Karpas-422 (cell line): ENCODE measurements at regions not wholly inside any gene's neighbourhood (a gene's known extent, or its start where the extent isn't known, plus 50 kb on each side); places are given as distances from the start of the nearest gene placed in this dataset.

Experiments used
- DNase-seq: peaks from one replicate; pipeline ENCODE4 v3.0.0-alpha.2; 2015
- H2AFZ ChIP-seq: fragments of 200-600 bp; sonication (generic); 2 replicates; pipeline ENCODE4 v1.6.1; 2014; ENCODE audit warnings: antibody characterized with exemption, low read length, mixed read lengths
- H3K27ac ChIP-seq: fragments of 200-600 bp; sonication (generic); 2 replicates; pipeline ENCODE4 v1.5.1; 2014; ENCODE audit warnings: mild to moderate bottlenecking, low read length, moderate library complexity
- H3K27me3 ChIP-seq: fragments of 200-600 bp; sonication (generic); 2 replicates; pipeline ENCODE4 v1.6.1; 2014; ENCODE audit warnings: low read length, mixed read lengths
- H3K36me3 ChIP-seq: fragments of 200-600 bp; sonication (generic); 2 replicates; pipeline ENCODE4 v1.6.1; 2014; ENCODE audit warnings: low read length, mixed read lengths; ENCODE audit not compliant: insufficient read depth
- H3K4me1 ChIP-seq: fragments of 200-600 bp; sonication (generic); 2 replicates; pipeline ENCODE4 v1.6.1; 2014; ENCODE audit warnings: mild to moderate bottlenecking, low read length, mixed read lengths
- H3K4me2 ChIP-seq: fragments of 200-600 bp; sonication (generic); 2 replicates; pipeline ENCODE4 v1.6.1; 2014; ENCODE audit warnings: low read length, low read depth, mild to moderate bottlenecking; ENCODE audit not compliant: poor library complexity, severe bottlenecking
- H3K4me3 ChIP-seq: fragments of 200-600 bp; sonication (generic); 2 replicates; pipeline ENCODE4 v1.5.1; 2014; ENCODE audit warnings: mild to moderate bottlenecking, antibody characterized with exemption, low read length, mixed read lengths
- H3K79me2 ChIP-seq: fragments of 200-600 bp; sonication (generic); 2 replicates; pipeline ENCODE4 v1.6.1; 2014; ENCODE audit warnings: mild to moderate bottlenecking, low read length, mixed read lengths
- H3K9ac ChIP-seq: fragments of 200-600 bp; sonication (generic); 2 replicates; pipeline ENCODE4 v1.6.0; 2014; ENCODE audit warnings: low read length
- H3K9me2 ChIP-seq: fragments of 200-600 bp; sonication (generic), shearing (Covaris generic); replicated peaks from 2 replicates; pipeline ENCODE4 v1.6.0; 2014; ENCODE audit warnings: mild to moderate bottlenecking, low read length, moderate library complexity; ENCODE audit not compliant: insufficient read depth
- H3K9me3 ChIP-seq: fragments of 300-700, 200-600 bp; sonication (generic); 2 replicates; pipeline ENCODE4 v1.6.1; 2014; ENCODE audit warnings: low read length, mixed read lengths
- H4K20me1 ChIP-seq: fragments of 200-600 bp; sonication (generic); 2 replicates; pipeline ENCODE4 v1.6.1; 2014; ENCODE audit warnings: mild to moderate bottlenecking, antibody characterized with exemption, low read length, low read depth; ENCODE audit not compliant: insufficient read depth

- H3K9me3 ChIP-seq = no peaks in the 10 kb centered on the region
- no peak for DNase-seq
- H3K36me3 ChIP-seq = no peaks in the 10 kb centered on the region
- no peaks in the 10 kb centered on the region for H3K4me1 ChIP-seq
- H3K27me3 ChIP-seq = no peaks in the 10 kb centered on the region
- no peak overlapping the region for H3K9ac ChIP-seq
- no peak overlapping the region for H3K27ac ChIP-seq
- H3K4me2 ChIP-seq = no peak overlapping the region
- no peak overlapping the region for H2AFZ ChIP-seq
- no peaks in the 10 kb centered on the region for H4K20me1 ChIP-seq
- H3K79me2 ChIP-seq = no peaks in the 10 kb centered on the region
- H3K9me2 ChIP-seq = no peaks in the 10 kb centered on the region
- H3K4me3 ChIP-seq = no peak overlapping the region
Observed at GRCh38 chr3:43181202-43181821, 75.4 kb upstream of the POMGNT2 start.

- Histone ChIP-seq H3K4me3 (no peak overlapping the region), H3K9me3 (no peaks in the 10 kb centered on the region), H3K9me2 (no peaks in the 10 kb centered on the region), H4K20me1 (no peaks in the 10 kb centered on the region), H2AFZ (no peak overlapping the region), H3K9ac (no peak overlapping the region), H3K27ac (no peak overlapping the region), H3K4me1 (no peaks in the 10 kb centered on the region), H3K4me2 (no peak overlapping the region), H3K36me3 (no peaks in the 10 kb centered on the region), H3K79me2 (no peaks in the 10 kb centered on the region), H3K27me3 (no peaks in the 10 kb centered on the region)
- no peak for DNase-seq
Observed at GRCh38 chr3:43180694-43181093, 74.8 kb upstream of the POMGNT2 start.

GRCh38 chr3:43180027-43180426, 74.1 kb upstream of the POMGNT2 start:
- no peak for DNase-seq
- no peaks in the 10 kb centered on the region for H3K79me2 ChIP-seq
- H3K9ac ChIP-seq = no peak overlapping the region
- no peaks in the 10 kb centered on the region for H3K4me1 ChIP-seq
- no peak overlapping the region for H3K27ac ChIP-seq
- H3K27me3 ChIP-seq = no peaks in the 10 kb centered on the region
- no peaks in the 10 kb centered on the region for H4K20me1 ChIP-seq
- no peaks in the 10 kb centered on the region for H3K9me3 ChIP-seq
- no peaks in the 10 kb centered on the region for H3K36me3 ChIP-seq
- no peak overlapping the region for H2AFZ ChIP-seq
- no peak overlapping the region for H3K4me3 ChIP-seq
- H3K4me2 ChIP-seq = no peak overlapping the region
- no peaks in the 10 kb centered on the region for H3K9me2 ChIP-seq

GRCh38 chr3:43178891-43179366, 73.0 kb upstream of the POMGNT2 start:
- Histone ChIP-seq H3K9me2 (no peaks in the 10 kb centered on the region), H3K27me3 (no peaks in the 10 kb centered on the region), H3K9ac (no peak overlapping the region), H3K79me2 (no peaks in the 10 kb centered on the region), H3K27ac (no peak overlapping the region), H3K9me3 (no peaks in the 10 kb centered on the region), H3K4me1 (no peaks in the 10 kb centered on the region), H3K36me3 (no peaks in the 10 kb centered on the region), H3K4me3 (no peak overlapping the region), H3K4me2 (no peak overlapping the region), H4K20me1 (no peaks in the 10 kb centered on the region), H2AFZ (no peak overlapping the region)
- no peak for DNase-seq

GRCh38 chr3:43177085-43177484, 71.2 kb upstream of the POMGNT2 start:
- Histone ChIP-seq H3K4me3 (no peak overlapping the region), H3K36me3 (no peaks in the 10 kb centered on the region), H3K4me2 (no peak overlapping the region), H2AFZ (no peak overlapping the region), H3K79me2 (no peaks in the 10 kb centered on the region), H3K9me2 (no peaks in the 10 kb centered on the region), H3K9me3 (no peaks in the 10 kb centered on the region), H3K4me1 (no peaks in the 10 kb centered on the region), H3K27ac (no peak overlapping the region), H3K27me3 (no peaks in the 10 kb centered on the region), H4K20me1 (no peaks in the 10 kb centered on the region), H3K9ac (no peak overlapping the region)
- no peak for DNase-seq

GRCh38 chr3:43176666-43177065, 70.8 kb upstream of the POMGNT2 start:
- Histone ChIP-seq H3K4me2 (no peak overlapping the region), H3K36me3 (no peaks in the 10 kb centered on the region), H4K20me1 (no peaks in the 10 kb centered on the region), H3K9me3 (no peaks in the 10 kb centered on the region), H3K4me1 (no peaks in the 10 kb centered on the region), H3K4me3 (no peak overlapping the region), H2AFZ (no peak overlapping the region), H3K27me3 (no peaks in the 10 kb centered on the region), H3K9me2 (no peaks in the 10 kb centered on the region), H3K9ac (no peak overlapping the region), H3K27ac (no peak overlapping the region), H3K79me2 (no peaks in the 10 kb centered on the region)
- no peak for DNase-seq

- Histone ChIP-seq H3K4me2 (no peak overlapping the region), H3K79me2 (no peaks in the 10 kb centered on the region), H4K20me1 (no peaks in the 10 kb centered on the region), H2AFZ (no peak overlapping the region), H3K27ac (no peak overlapping the region), H3K9me3 (no peaks in the 10 kb centered on the region), H3K9ac (no peak overlapping the region), H3K27me3 (no peaks in the 10 kb centered on the region), H3K36me3 (no peaks in the 10 kb centered on the region), H3K4me1 (no peaks in the 10 kb centered on the region), H3K9me2 (no peaks in the 10 kb centered on the region), H3K4me3 (no peak overlapping the region)
- DNase-seq = no peak
Observed at GRCh38 chr3:43175541-43175940, 69.7 kb upstream of the POMGNT2 start.

- Histone ChIP-seq H4K20me1 (no peaks in the 10 kb centered on the region), H3K9ac (no peak overlapping the region), H3K4me3 (no peak overlapping the region), H3K27ac (no peak overlapping the region), H3K4me2 (no peak overlapping the region), H3K9me3 (no peaks in the 10 kb centered on the region), H2AFZ (no peak overlapping the region), H3K36me3 (no peaks in the 10 kb centered on the region), H3K79me2 (no peaks in the 10 kb centered on the region), H3K9me2 (no peaks in the 10 kb centered on the region), H3K4me1 (no peaks in the 10 kb centered on the region), H3K27me3 (no peaks in the 10 kb centered on the region)
- no peak for DNase-seq
Observed at GRCh38 chr3:43173949-43174348, 68.1 kb upstream of the POMGNT2 start.

- H3K4me1 ChIP-seq = no peaks in the 10 kb centered on the region
- H3K9me3 ChIP-seq = peaks cover 3% of the 10 kb centered on the region
- H3K27ac ChIP-seq = no peak overlapping the region
- no peak overlapping the region for H3K4me2 ChIP-seq
- no peak overlapping the region for H3K9ac ChIP-seq
- no peak for DNase-seq
- no peaks in the 10 kb centered on the region for H3K36me3 ChIP-seq
- H3K4me3 ChIP-seq = no peak overlapping the region
- H3K27me3 ChIP-seq = no peaks in the 10 kb centered on the region
- no peak overlapping the region for H2AFZ ChIP-seq
- H4K20me1 ChIP-seq = no peaks in the 10 kb centered on the region
- no peaks in the 10 kb centered on the region for H3K79me2 ChIP-seq
- H3K9me2 ChIP-seq = no peaks in the 10 kb centered on the region
Observed at GRCh38 chr3:43171748-43172147, 65.9 kb upstream of the POMGNT2 start.
